OCI-LY3 (cell line): ENCODE measurements at regions not wholly inside any gene's neighbourhood (a gene's known extent, or its start where the extent isn't known, plus 50 kb on each side); places are given as distances from the start of the nearest gene placed in this dataset.

ENCODE experiments used
- H2AFZ ChIP-seq: fragments of 200-600, 300-600 bp; shearing (Covaris generic); 2 replicates; pipeline ENCODE4 v1.6.0; 2014; ENCODE audit warnings: antibody characterized with exemption, low read depth, low read length
- H3K27ac ChIP-seq: fragments of 200-600, 300-600 bp; sonication (generic); 2 replicates; pipeline ENCODE4 v1.5.1; 2014; ENCODE audit warnings: mild to moderate bottlenecking, low read length, moderate library complexity, mixed read lengths
- H3K27me3 ChIP-seq: fragments of 200-600, 300-600 bp; sonication (generic); 2 replicates; pipeline ENCODE4 v1.6.1; 2014; ENCODE audit warnings: low read depth, low read length, mixed read lengths
- H3K36me3 ChIP-seq: fragments of 200-600, 300-600 bp; sonication (generic); replicated peaks from 2 replicates; pipeline ENCODE3; 2014; ENCODE audit warnings: low read depth, low read length, mixed read lengths
- H3K4me1 ChIP-seq: fragments of 300-600, 200-600 bp; sonication (generic); 2 replicates; pipeline ENCODE4 v1.6.1; 2014; ENCODE audit warnings: low read length, mixed read lengths
- H3K4me2 ChIP-seq: fragments of 200-600, 300-600 bp; sonication (generic); 2 replicates; pipeline ENCODE4 v1.6.1; 2014; ENCODE audit warnings: low read length, mixed read lengths
- H3K4me3 ChIP-seq: fragments of 300-600, 200-600 bp; sonication (generic); 2 replicates; pipeline ENCODE4 v1.5.1; 2014; ENCODE audit warnings: antibody characterized with exemption, mild to moderate bottlenecking, low read length, moderate library complexity
- H3K79me2 ChIP-seq: fragments of 300-600, 200-600 bp; shearing (Covaris generic); 2 replicates; pipeline ENCODE4 v1.6.1; 2014; ENCODE audit warnings: mild to moderate bottlenecking, low read length, mixed read lengths
- H3K9ac ChIP-seq: fragments of 300-600, 200-600 bp; shearing (Covaris generic); 2 replicates; pipeline ENCODE4 v1.6.0; 2014; ENCODE audit warnings: mild to moderate bottlenecking, low read length, moderate library complexity
- H3K9me3 ChIP-seq: fragments of 200-600, 300-600 bp; shearing (Covaris generic); 2 replicates; pipeline ENCODE4 v1.6.1; 2014; ENCODE audit warnings: low read length, mixed read lengths; ENCODE audit not compliant: insufficient read depth
- H4K20me1 ChIP-seq: fragments of 200-600, 300-600 bp; sonication (generic); 2 replicates; pipeline ENCODE4 v1.6.1; 2016; ENCODE audit warnings: low read length, mixed read lengths; ENCODE audit not compliant: insufficient read depth
- EZH2phosphoT487 ChIP-seq: fragments of 200-600 bp; shearing (Covaris generic); IDR thresholded peaks from 2 replicates; pipeline ENCODE4 v1.6.1; 2018; ENCODE audit warnings: antibody characterized with exemption, mixed run types, low read depth
- TF ChIP-seq, protein P1 (sequence below): fragments of 200-600, 300-600 bp; sonication (generic); IDR thresholded peaks from 2 replicates; pipeline ENCODE4 v1.5.1; 2014; ENCODE audit warnings: antibody characterized with exemption, low read length, low read depth

DNA sequence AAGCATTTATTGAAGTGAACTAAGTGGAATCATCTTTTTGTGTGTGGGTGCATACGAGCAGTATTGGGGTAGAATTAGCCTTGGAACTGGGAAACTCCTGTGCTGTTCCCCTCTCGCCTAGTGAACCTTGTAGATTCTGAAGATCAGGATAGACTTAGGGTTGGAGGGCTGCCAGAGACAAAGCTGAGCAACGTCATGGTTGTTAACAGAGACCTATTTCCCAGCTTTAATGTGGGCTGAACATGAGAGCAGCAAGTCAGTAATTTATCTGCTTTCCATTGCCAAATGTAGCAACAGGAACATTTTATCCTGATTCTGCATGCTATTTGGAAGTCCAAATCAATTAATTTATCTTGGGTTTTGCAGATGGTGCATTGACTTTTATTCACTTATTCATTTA lies 246.6 kb downstream of the IL20RB start:
- no peaks in the 10 kb centered on the region for H3K36me3 ChIP-seq
- H3K79me2 ChIP-seq = no peaks in the 10 kb centered on the region
- no peaks in the 10 kb centered on the region for H4K20me1 ChIP-seq
- no peak overlapping the region for H3K9ac ChIP-seq
- H2AFZ ChIP-seq = no peak overlapping the region
- peaks cover 14% of the 10 kb centered on the region for H3K27me3 ChIP-seq
- H3K4me1 ChIP-seq = peaks cover 10% of the 10 kb centered on the region
- no peak overlapping the region for H3K4me3 ChIP-seq
- H3K27ac ChIP-seq = no peak overlapping the region
- no peak for TF ChIP-seq EZH2phosphoT487
- TF ChIP-seq, protein P1, sequence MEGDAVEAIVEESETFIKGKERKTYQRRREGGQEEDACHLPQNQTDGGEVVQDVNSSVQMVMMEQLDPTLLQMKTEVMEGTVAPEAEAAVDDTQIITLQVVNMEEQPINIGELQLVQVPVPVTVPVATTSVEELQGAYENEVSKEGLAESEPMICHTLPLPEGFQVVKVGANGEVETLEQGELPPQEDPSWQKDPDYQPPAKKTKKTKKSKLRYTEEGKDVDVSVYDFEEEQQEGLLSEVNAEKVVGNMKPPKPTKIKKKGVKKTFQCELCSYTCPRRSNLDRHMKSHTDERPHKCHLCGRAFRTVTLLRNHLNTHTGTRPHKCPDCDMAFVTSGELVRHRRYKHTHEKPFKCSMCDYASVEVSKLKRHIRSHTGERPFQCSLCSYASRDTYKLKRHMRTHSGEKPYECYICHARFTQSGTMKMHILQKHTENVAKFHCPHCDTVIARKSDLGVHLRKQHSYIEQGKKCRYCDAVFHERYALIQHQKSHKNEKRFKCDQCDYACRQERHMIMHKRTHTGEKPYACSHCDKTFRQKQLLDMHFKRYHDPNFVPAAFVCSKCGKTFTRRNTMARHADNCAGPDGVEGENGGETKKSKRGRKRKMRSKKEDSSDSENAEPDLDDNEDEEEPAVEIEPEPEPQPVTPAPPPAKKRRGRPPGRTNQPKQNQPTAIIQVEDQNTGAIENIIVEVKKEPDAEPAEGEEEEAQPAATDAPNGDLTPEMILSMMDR = no peak
- H3K4me2 ChIP-seq = no peak overlapping the region
- H3K9me3 ChIP-seq = no peaks in the 10 kb centered on the region

- Histone ChIP-seq H3K9ac (no peak overlapping the region), H3K4me2 (no peak overlapping the region), H2AFZ (no peak overlapping the region), H4K20me1 (no peaks in the 10 kb centered on the region), H3K27me3 (peaks cover 14% of the 10 kb centered on the region), H3K9me3 (no peaks in the 10 kb centered on the region), H3K36me3 (no peaks in the 10 kb centered on the region), H3K4me1 (no peaks in the 10 kb centered on the region), H3K79me2 (no peaks in the 10 kb centered on the region), H3K27ac (no peak overlapping the region), H3K4me3 (no peak overlapping the region)
- no peak for TF ChIP-seq EZH2phosphoT487
- TF ChIP-seq, protein P1 = no peak
Observed at GRCh38 chr3:137205394-137206045, 247.7 kb downstream of the IL20RB start.

- no peak overlapping the region for H3K4me3 ChIP-seq
- peaks cover 14% of the 10 kb centered on the region for H3K27me3 ChIP-seq
- H3K4me2 ChIP-seq = no peak overlapping the region
- no peak overlapping the region for H3K27ac ChIP-seq
- H3K9ac ChIP-seq = no peak overlapping the region
- no peak overlapping the region for H2AFZ ChIP-seq
- no peaks in the 10 kb centered on the region for H3K9me3 ChIP-seq
- no peaks in the 10 kb centered on the region for H3K79me2 ChIP-seq
- TF ChIP-seq, protein P1 = no peak
- TF ChIP-seq EZH2phosphoT487 = no peak
- H4K20me1 ChIP-seq = no peaks in the 10 kb centered on the region
- H3K4me1 ChIP-seq = no peaks in the 10 kb centered on the region
- no peaks in the 10 kb centered on the region for H3K36me3 ChIP-seq
Observed at GRCh38 chr3:137207616-137208015, 249.8 kb downstream of the IL20RB start.

DNA sequence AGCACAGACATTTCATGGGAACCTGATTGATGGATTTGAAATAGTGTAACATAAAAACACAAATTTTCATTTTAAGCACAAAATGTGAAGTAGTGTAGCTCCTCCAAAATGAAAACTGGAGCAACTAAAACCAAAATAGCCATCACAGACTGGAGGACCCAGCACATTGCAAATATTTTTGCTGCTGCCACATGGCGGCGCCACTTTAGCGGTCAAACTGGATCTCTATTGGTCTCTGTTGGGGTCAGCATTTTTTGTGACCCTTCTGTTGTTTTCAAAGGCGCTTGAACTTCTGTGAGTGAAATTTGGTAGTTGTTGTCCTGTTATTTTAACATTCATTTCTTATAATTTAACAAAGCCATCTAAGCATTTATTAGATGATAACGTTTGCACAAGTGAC lies 259.9 kb downstream of the IL20RB start:
- no peaks in the 10 kb centered on the region for H3K36me3 ChIP-seq
- H3K4me2 ChIP-seq = no peak overlapping the region
- no peaks in the 10 kb centered on the region for H3K79me2 ChIP-seq
- H3K9me3 ChIP-seq = no peaks in the 10 kb centered on the region
- H2AFZ ChIP-seq = no peak overlapping the region; the same call in 1 of the 2 replicates
- H3K4me1 ChIP-seq = no peaks in the 10 kb centered on the region
- no peak overlapping the region for H3K9ac ChIP-seq
- no peaks in the 10 kb centered on the region for H4K20me1 ChIP-seq
- H3K27me3 ChIP-seq = 0 out of 2 replicates have a peak, but pooled peaks cover 3% of the 10 kb centered on the region
- H3K27ac ChIP-seq = no peak overlapping the region
- TF ChIP-seq EZH2phosphoT487 = no peak
- TF ChIP-seq, protein P1 = peak; percentile 82
- no peak overlapping the region for H3K4me3 ChIP-seq
